ENCODE measurements at regions not wholly inside any gene's neighbourhood (a gene's known extent, or its start where the extent isn't known, plus 50 kb on each side); places are given as distances from the start of the nearest gene placed in this dataset.

GRCh38 chr12:73714655-73715054 lies 823.0 kb upstream of the ATXN7L3B start:
- TF ChIP-seq, protein P1, sequence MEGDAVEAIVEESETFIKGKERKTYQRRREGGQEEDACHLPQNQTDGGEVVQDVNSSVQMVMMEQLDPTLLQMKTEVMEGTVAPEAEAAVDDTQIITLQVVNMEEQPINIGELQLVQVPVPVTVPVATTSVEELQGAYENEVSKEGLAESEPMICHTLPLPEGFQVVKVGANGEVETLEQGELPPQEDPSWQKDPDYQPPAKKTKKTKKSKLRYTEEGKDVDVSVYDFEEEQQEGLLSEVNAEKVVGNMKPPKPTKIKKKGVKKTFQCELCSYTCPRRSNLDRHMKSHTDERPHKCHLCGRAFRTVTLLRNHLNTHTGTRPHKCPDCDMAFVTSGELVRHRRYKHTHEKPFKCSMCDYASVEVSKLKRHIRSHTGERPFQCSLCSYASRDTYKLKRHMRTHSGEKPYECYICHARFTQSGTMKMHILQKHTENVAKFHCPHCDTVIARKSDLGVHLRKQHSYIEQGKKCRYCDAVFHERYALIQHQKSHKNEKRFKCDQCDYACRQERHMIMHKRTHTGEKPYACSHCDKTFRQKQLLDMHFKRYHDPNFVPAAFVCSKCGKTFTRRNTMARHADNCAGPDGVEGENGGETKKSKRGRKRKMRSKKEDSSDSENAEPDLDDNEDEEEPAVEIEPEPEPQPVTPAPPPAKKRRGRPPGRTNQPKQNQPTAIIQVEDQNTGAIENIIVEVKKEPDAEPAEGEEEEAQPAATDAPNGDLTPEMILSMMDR (IDR thresholded peaks at IDR 0.05; ENCODE audit: low read depth, low read length, poor library complexity, severe bottlenecking) = no peak
- no peak for TF ChIP-seq EZH2phosphoT487 (IDR thresholded peaks at IDR 0.05; ENCODE audit: borderline replicate concordance, low read length)

Data from DOHH2 (cell line).